K562 (cell line): ENCODE measurements at regions not wholly inside any gene's neighbourhood (a gene's known extent, or its start where the extent isn't known, plus 50 kb on each side); places are given as distances from the start of the nearest gene placed in this dataset.

ENCODE experiments used
- ATAC-seq: fragments of 200-7000 bp; cut with Tn5 transposase; 3 replicates; pipeline ENCODE4 v1.9.1; 2020; ENCODE audit warnings: moderate library complexity
- BruUV-seq: library from RNA; stranded (reverse); fragments of 400-500 nt; replicated peaks from 2 replicates; lab custom pipeline; 2021; lab: Mats Ljungman, UMichigan
- CTCF ChIA-PET: fragments of 300-600 bp; formaldehyde crosslinking; extraction: SDS; loops from one replicate; lab custom pipeline; 2021; ENCODE audit warnings: low intra/inter-chr PET ratio; lab: Yijun Ruan, JAX
- POLR2A ChIA-PET: fragments of 300-600, 350-650 bp; sonication (Branson Sonifier 250); formaldehyde crosslinking; extraction: SDS; loops from one replicate; lab custom pipeline; 2021; ENCODE audit warnings: antibody characterized with exemption, inconsistent platforms; lab: Yijun Ruan, JAX
- DNase-seq, 4 experiments: peaks; one replicate each; pipeline versions ENCODE4 v3.0.0 to v3.0.0-alpha.2; 2011 to 2018; ENCODE audit warnings: low spot score in 3 of 4, mixed read lengths in 3 of 4; ENCODE audit errors: extremely low read depth in 1 of 4
- FAIRE-seq: peaks from 2 replicates; lab custom pipeline; 2011; peaks lifted over from hg19 to GRCh38; lab: Jason Lieb, UNC
- H2AFZ ChIP-seq: 2 replicates; pipeline ENCODE4 v1.6.0; 2011; ENCODE audit warnings: low read depth, low read length, control low read depth, inconsistent platforms
- H3K27ac ChIP-seq: fragments of 200-600 bp; 3 replicates; pipeline ENCODE4 v1.8.0; 2011; ENCODE audit warnings: low read depth, mild to moderate bottlenecking, control low read depth, inconsistent platforms, low read length, moderate library complexity, mixed read lengths; ENCODE audit errors: extremely low read depth
- H3K27me3 ChIP-seq, 2 experiments: fragments of 300-600 bp in 1 of 2; 2 replicates in 1 of 2; 3 replicates in 1 of 2; pipeline versions ENCODE4 v1.6.0 to v1.8.0; 2011; ENCODE audit warnings: inconsistent platforms in 2 of 2, low read length in 2 of 2, mild to moderate bottlenecking in 1 of 2, mixed read lengths in 1 of 2, moderate library complexity in 1 of 2; ENCODE audit not compliant: control insufficient read depth in 2 of 2, insufficient read depth in 2 of 2
- H3K36me3 ChIP-seq: fragments of 300-600 bp; 3 replicates; pipeline ENCODE4 v1.8.0; 2011; ENCODE audit warnings: mild to moderate bottlenecking, low read length, inconsistent platforms; ENCODE audit not compliant: control insufficient read depth, insufficient read depth
- H3K4me1 ChIP-seq, 2 experiments: fragments of 200-600 bp in 1 of 2; replicated peaks in 1 of 2; 2 replicates in 1 of 2; 3 replicates in 1 of 2; pipeline versions ENCODE4 v1.5.1 to v1.8.0; 2011; ENCODE audit warnings: inconsistent platforms in 2 of 2, low read length in 2 of 2, mild to moderate bottlenecking in 1 of 2, mixed read lengths in 1 of 2, moderate library complexity in 1 of 2; ENCODE audit not compliant: control insufficient read depth in 2 of 2, insufficient read depth in 2 of 2
- H3K4me2 ChIP-seq: 2 replicates; pipeline ENCODE4 v1.6.1; 2011; ENCODE audit warnings: low read length, control low read depth, inconsistent platforms, mixed read lengths; ENCODE audit not compliant: insufficient read depth
- H3K4me3 ChIP-seq: fragments of 200-600 bp; sonication (generic), shearing (Covaris generic); 2 replicates; pipeline ENCODE4 v1.5.1; 2016; ENCODE audit warnings: control low read depth, inconsistent platforms
- H3K79me2 ChIP-seq: fragments of 200-600 bp; 3 replicates; pipeline ENCODE4 v1.8.0; 2011; ENCODE audit warnings: low read length, inconsistent platforms; ENCODE audit not compliant: control insufficient read depth, insufficient read depth
- H3K9ac ChIP-seq, 2 experiments: 2 replicates each; pipeline versions ENCODE4 v1.6.0 to v1.6.1; 2011; ENCODE audit warnings: low read depth in 2 of 2, low read length in 2 of 2, control low read depth in 1 of 2, inconsistent platforms in 1 of 2, mild to moderate bottlenecking in 1 of 2, mixed read lengths in 1 of 2; ENCODE audit not compliant: insufficient read depth in 1 of 2
- H3K9me1 ChIP-seq: one replicate; pipeline ENCODE4 v1.6.0; 2011; ENCODE audit warnings: inconsistent platforms, mild to moderate bottlenecking, low read length, moderate library complexity; ENCODE audit not compliant: control insufficient read depth, insufficient read depth
- H3K9me3 ChIP-seq: replicated peaks from 2 replicates; pipeline ENCODE4 v1.5.1; 2011; ENCODE audit warnings: low read depth, low read length, inconsistent platforms; ENCODE audit not compliant: control insufficient read depth, insufficient read depth
- H4K20me1 ChIP-seq: replicated peaks from 2 replicates; pipeline ENCODE4 v1.6.1; 2011; ENCODE audit warnings: low read length, inconsistent platforms, mixed read lengths; ENCODE audit not compliant: control insufficient read depth, insufficient read depth
- ARID3B ChIP-seq: fragments of 250-450 bp; sonication (Bioruptor Pico); IDR thresholded peaks from 2 replicates; pipeline ENCODE4 v1.4.0; 2020; ENCODE audit warnings: borderline replicate concordance
- BRCA1 ChIP-seq, 2 experiments: fragments of 450-650 bp in 1 of 2; sonication (generic) in 1 of 2; formaldehyde crosslinking in 1 of 2; IDR thresholded peaks; 2 replicates each; pipeline versions ENCODE4 v1.5.0 to v1.6.1; 2017 to 2020; ENCODE audit warnings: mild to moderate bottlenecking in 1 of 2, missing genetic modification reagents in 1 of 2
- CEBPG ChIP-seq, 3 experiments: fragments of 200-800 bp in 1 of 3; sonication (Bioruptor generic) in 1 of 3; sonication (generic) in 1 of 3; formaldehyde crosslinking in 1 of 3; IDR thresholded peaks in 2 of 3; conservative IDR thresholded peaks in 1 of 3; 2 replicates each; pipeline versions ENCODE4 v1.6.1 to v1.8.0; 2016 to 2022; ENCODE audit warnings: missing compliant biosample characterization in 2 of 3, missing genetic modification characterization in 2 of 3, mild to moderate bottlenecking in 1 of 3, missing genetic modification reagents in 1 of 3
- ETS1 ChIP-seq: conservative IDR thresholded peaks from 2 replicates; pipeline ENCODE4 v1.6.1; 2011; ENCODE audit warnings: low read depth, mild to moderate bottlenecking, low read length; ENCODE audit not compliant: control insufficient read depth
- HNRNPL ChIP-seq: fragments of 200-400 bp; formaldehyde crosslinking; IDR thresholded peaks from 2 replicates; pipeline ENCODE4 v1.6.1; 2017; ENCODE audit warnings: low read depth, mild to moderate bottlenecking, low read length
- PHF20 ChIP-seq: fragments of 450-650 bp; IDR thresholded peaks from 2 replicates; pipeline ENCODE4 v1.6.1; 2018; ENCODE audit not compliant: partially characterized antibody
- POLR2AphosphoS5 ChIP-seq: IDR thresholded peaks from 2 replicates; pipeline ENCODE4 v1.6.1; 2011; ENCODE audit warnings: mild to moderate bottlenecking, low read depth, low read length, moderate library complexity; ENCODE audit not compliant: control insufficient read depth, insufficient read depth
- POU5F1 ChIP-seq: fragments of 150-350 bp; IDR thresholded peaks from 2 replicates; pipeline ENCODE4 v1.6.1; 2014; ENCODE audit warnings: borderline replicate concordance, low read length, low read depth, mild to moderate bottlenecking; ENCODE audit not compliant: partially characterized antibody
- PRPF4 ChIP-seq: fragments of 200-400 bp; formaldehyde crosslinking; IDR thresholded peaks from one replicate; pipeline ENCODE4 v1.6.1; 2017; ENCODE audit warnings: low read length, low read depth, mild to moderate bottlenecking; ENCODE audit not compliant: insufficient read depth, poor library complexity, severe bottlenecking
- SIX5 ChIP-seq, 2 experiments: IDR thresholded peaks; 2 replicates each; pipeline ENCODE4 v1.6.1; 2011; ENCODE audit warnings: low read length in 2 of 2, borderline replicate concordance in 1 of 2, low read depth in 1 of 2, mild to moderate bottlenecking in 1 of 2, moderate library complexity in 1 of 2; ENCODE audit not compliant: insufficient read depth in 1 of 2
- TFAP4 ChIP-seq: sonication (generic); formaldehyde crosslinking; IDR thresholded peaks from 2 replicates; pipeline ENCODE4 v1.8.0; 2022; ENCODE audit warnings: missing genetic modification reagents, mild to moderate bottlenecking, moderate library complexity, borderline replicate concordance
- ZNF212 ChIP-seq: fragments of 450-650 bp; formaldehyde crosslinking; IDR thresholded peaks from 2 replicates; pipeline ENCODE4 v1.4.0; 2020; ENCODE audit warnings: mild to moderate bottlenecking
- ZNF316 ChIP-seq: fragments of 450-650 bp; IDR thresholded peaks from 2 replicates; pipeline ENCODE4 v1.6.1; 2016
- ZNF395 ChIP-seq: fragments of 200-800 bp; sonication (Bioruptor generic); IDR thresholded peaks from 2 replicates; pipeline ENCODE4 v1.6.1; 2017; ENCODE audit warnings: missing genetic modification characterization, missing compliant biosample characterization
- ZNF668 ChIP-seq: fragments of 250-450 bp; sonication (Bioruptor Pico); IDR thresholded peaks from 2 replicates; pipeline ENCODE4 v1.8.0; 2022; ENCODE audit warnings: mild to moderate bottlenecking, inconsistent platforms
- WGBS: fragments of 100-300 bp; shearing (Covaris generic); methylation state at CpG from one replicate; pipeline ENCODE4 v1.1.6; 2016; ENCODE audit warnings: low coverage, mixed read lengths; ENCODE audit not compliant: insufficient coverage; ENCODE audit errors: missing lambda C conversion rate; 5-methylcytosine and 5-hydroxymethylcytosine counted together
- in situ Hi-C: fragments of 300-500 bp; cut with MboI; formaldehyde crosslinking; loops from 4 replicates; pipeline ENCODE4 v1.15.0; 2018; ENCODE audit warnings: inconsistent platforms, mixed read lengths
- intact Hi-C: fragments of 100-400 bp; cut with micrococcal nuclease; formaldehyde crosslinking; loops from 2 replicates; pipeline ENCODE4 v1.14.2; 2022

- no peak for TF ChIP-seq PRPF4
- TF ChIP-seq ZNF212 (CRISPR knock-in tag), result no peak
- TF ChIP-seq HNRNPL, result no peak
- no peak for TF ChIP-seq ZNF395 (CRISPR knock-in tag)
- TF ChIP-seq, all 486 proteins: peak for 0
Measured at GRCh38 chr1:56220021-56220420, 359.3 kb downstream of the PLPP3 start (continued).

- no peaks in the 10 kb centered on the region for H3K36me3 ChIP-seq
- 0% methylated on average over 4 of the region's 4 CpGs for WGBS
- in situ Hi-C loops, result no loop called here
- ATAC-seq (no peak), FAIRE-seq (no peak), DNase-seq (no peak)
- no peaks in the 10 kb centered on the region for H3K27me3 ChIP-seq
- no peak overlapping the region for H2AFZ ChIP-seq
- H3K4me3 ChIP-seq, result no peak overlapping the region
- H3K4me2 ChIP-seq, result no peak overlapping the region
- ChIA-PET POLR2A (no interaction called here), CTCF (no interaction called here)
- no peaks in the 10 kb centered on the region for H3K4me1 ChIP-seq
- H3K9ac ChIP-seq, result no peak overlapping the region
- H4K20me1 ChIP-seq, result no peaks in the 10 kb centered on the region
- no peaks in the 10 kb centered on the region for H3K79me2 ChIP-seq
- H3K27ac ChIP-seq, result no peak overlapping the region
- no TSS peak for BruUV-seq
- H3K9me1 ChIP-seq, result no peaks in the 10 kb centered on the region
- intact Hi-C loops, result no loop called here
- H3K9me3 ChIP-seq, result no peaks in the 10 kb centered on the region
- TF ChIP-seq CEBPG (CRISPR knock-in tag; IDR thresholded peaks at IDR 0.05) (no peak), CEBPG (tag; conservative IDR thresholded peaks at IDR 0.05 in 1 of 2, IDR thresholded peaks at IDR 0.05 in 1 of 2) (no peak), SIX5 (IDR thresholded peaks at IDR 0.05; ENCODE audit: borderline replicate concordance in 1 of 2, insufficient read depth in 1 of 2, low read depth in 1 of 2, low read length in 2 of 2) (no peak), PHF20 (no peak), ARID3B (no peak), POU5F1 (no peak), ETS1 (no peak), ZNF668 (CRISPR knock-in tag) (no peak), ZNF316 (no peak), POLR2AphosphoS5 (no peak), TFAP4 (CRISPR knock-in tag) (no peak), BRCA1 (IDR thresholded peaks at IDR 0.05) (no peak), BRCA1 (CRISPR knock-in tag; IDR thresholded peaks at IDR 0.05) (no peak)
Measured at GRCh38 chr1:56218023-56218422, 361.3 kb downstream of the PLPP3 start.
